Spinal cord (tissue), 9 donors: ENCODE measurements at regions not wholly inside any gene's neighbourhood (a gene's known extent, or its start where the extent isn't known, plus 50 kb on each side); places are given as distances from the start of the nearest gene placed in this dataset.

Experiments
- DNase-seq, 6 donors: peaks; one replicate each; pipeline versions ENCODE4 v3.0.0 to v3.0.0-alpha.2; 2013 to 2015; ENCODE audit warnings: low spot score in 6 of 6, low read depth in 4 of 6
- H3K27ac ChIP-seq: one replicate; pipeline ENCODE4 v1.5.1; 2013; ENCODE audit warnings: low read depth, low read length, control low read depth
- H3K27me3 ChIP-seq: one replicate; pipeline ENCODE4 v1.6.1; 2013; ENCODE audit warnings: low read length; ENCODE audit not compliant: control insufficient read depth, insufficient read depth
- H3K36me3 ChIP-seq: one replicate; pipeline ENCODE4 v1.6.1; 2013; ENCODE audit warnings: low read length; ENCODE audit not compliant: control insufficient read depth, insufficient read depth
- H3K4me1 ChIP-seq: one replicate; pipeline ENCODE4 v1.6.1; 2013; ENCODE audit warnings: low read length; ENCODE audit not compliant: control insufficient read depth, insufficient read depth
- H3K4me3 ChIP-seq: one replicate; pipeline ENCODE4 v1.5.1; 2013; ENCODE audit warnings: low read depth, low read length, control low read depth
- H3K9me3 ChIP-seq: one replicate; pipeline ENCODE4 v1.6.1; 2013; ENCODE audit warnings: low read length; ENCODE audit not compliant: control insufficient read depth, insufficient read depth
- WGBS: methylation state at CpG from one replicate; pipeline ENCODE4 v1.1.5; 2013; ENCODE audit warnings: missing lambda C conversion rate; ENCODE audit not compliant: insufficient coverage; 5-methylcytosine and 5-hydroxymethylcytosine counted together
- donor health status: healthy.

GRCh38 chr22:22976033-22976922 lies 88.7 kb downstream of the IGLL5 start:
- no peak for DNase-seq
- no peaks in the 10 kb centered on the region for H3K36me3 ChIP-seq
- H3K9me3 ChIP-seq: peaks cover 5% of the 10 kb centered on the region
- no peak overlapping the region for H3K27ac ChIP-seq
- no peaks in the 10 kb centered on the region for H3K27me3 ChIP-seq
- H3K4me1 ChIP-seq: no peaks in the 10 kb centered on the region
- 78% methylated on average over 2 of the region's 9 CpGs for WGBS
- no peak overlapping the region for H3K4me3 ChIP-seq

DNA sequence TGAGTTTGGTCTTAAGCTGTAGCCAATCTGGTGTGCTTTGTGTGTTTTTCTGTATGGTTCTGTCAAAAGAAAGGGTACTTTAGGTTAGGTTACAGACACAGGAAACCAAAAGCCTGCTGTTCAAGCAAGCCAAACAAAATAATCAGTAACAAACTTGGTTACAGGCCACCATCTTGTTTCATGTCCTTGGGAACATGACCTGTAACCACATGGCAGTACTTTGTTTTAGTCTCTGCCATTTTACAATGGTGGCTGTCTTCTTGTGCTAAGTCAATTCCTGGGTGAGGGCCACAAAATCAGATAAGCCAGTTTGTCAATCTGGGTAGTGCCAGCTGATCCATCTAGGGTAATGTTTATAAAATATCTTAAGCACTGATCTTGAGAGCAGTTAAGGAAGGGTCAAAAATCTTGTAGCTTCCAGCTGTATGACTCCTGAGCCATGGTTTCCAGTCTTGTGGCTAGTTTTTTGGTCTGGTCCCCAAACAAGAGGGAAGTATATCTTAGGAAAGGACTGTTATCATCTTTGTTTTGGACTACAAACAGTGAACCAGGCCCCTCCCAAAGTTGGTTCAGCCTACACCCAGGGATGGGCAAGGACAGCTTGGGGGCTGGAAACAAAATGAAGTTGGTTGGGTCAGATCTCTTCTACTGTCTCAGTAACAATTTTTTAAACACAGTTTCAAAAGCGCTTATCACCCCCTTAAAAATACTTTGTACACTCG lies 90.0 kb downstream of the IGLL5 start:
- Histone ChIP-seq H3K36me3 (no peaks in the 10 kb centered on the region), H3K4me1 (no peaks in the 10 kb centered on the region), H3K27me3 (no peaks in the 10 kb centered on the region), H3K9me3 (peaks cover 5% of the 10 kb centered on the region), H3K27ac (no peak overlapping the region), H3K4me3 (no peak overlapping the region)
- no peak for DNase-seq
- WGBS: no CpG with 5 or more reads among the region's 2 CpGs

DNA sequence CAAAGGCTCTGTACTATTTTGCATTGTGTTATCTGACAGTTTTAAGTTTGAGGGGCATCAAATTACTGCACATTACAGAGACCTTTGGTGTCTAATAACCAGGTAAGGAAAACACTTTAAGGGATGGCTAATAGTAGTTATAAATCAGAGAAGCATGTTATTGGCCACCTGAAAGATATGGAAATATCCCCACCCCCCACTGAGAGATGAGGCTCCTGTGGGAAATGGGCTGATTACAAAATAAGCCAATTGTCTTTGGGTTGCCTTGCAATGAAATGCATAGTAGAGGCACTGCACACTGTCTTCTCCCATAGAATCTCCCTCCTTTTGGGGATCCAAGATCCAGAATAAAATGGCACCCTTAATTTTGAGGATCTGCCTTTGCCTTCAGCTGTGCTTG lies 91.0 kb downstream of the IGLL5 start:
- no peak for DNase-seq

DNA sequence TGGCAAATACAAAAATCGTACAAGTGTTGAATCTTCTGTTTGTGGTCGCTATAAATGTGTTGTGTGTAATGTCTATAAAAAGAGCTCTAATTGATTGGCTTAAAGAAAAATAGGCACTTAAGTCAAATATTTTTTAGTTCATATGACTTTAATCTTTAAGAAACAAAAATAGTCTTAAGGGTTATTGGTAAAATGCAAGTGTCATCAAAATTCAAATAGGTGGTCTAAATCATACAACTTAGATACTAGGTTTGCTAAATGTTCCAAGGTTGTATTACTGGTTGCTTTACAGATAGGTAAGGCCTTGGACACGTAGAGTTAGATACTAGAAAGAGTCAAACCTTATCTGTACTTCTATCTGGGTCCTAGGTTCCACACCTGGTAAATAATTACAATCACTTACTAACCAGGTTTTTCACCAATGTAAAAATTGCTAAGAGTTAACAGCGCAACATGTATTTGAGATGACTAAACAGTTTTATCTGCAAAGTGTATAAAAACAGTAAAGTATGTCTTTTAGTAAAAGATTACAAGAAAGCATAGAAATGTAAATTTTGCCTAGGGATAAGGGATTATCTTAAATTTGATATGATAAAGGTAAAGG lies 91.1 kb upstream of the GNAZ start:
- DNase-seq: no peak
- Histone ChIP-seq H3K27me3 (no peaks in the 10 kb centered on the region), H3K27ac (no peak overlapping the region), H3K36me3 (no peaks in the 10 kb centered on the region), H3K4me3 (no peak overlapping the region), H3K9me3 (peaks cover 5% of the 10 kb centered on the region), H3K4me1 (no peaks in the 10 kb centered on the region)
- no CpG with 5 or more reads among the region's 4 CpGs for WGBS

More for the DNA sequence above, 91.0 kb downstream of the IGLL5 start:
- Histone ChIP-seq H3K27ac (no peak overlapping the region), H3K36me3 (no peaks in the 10 kb centered on the region), H3K27me3 (no peaks in the 10 kb centered on the region), H3K9me3 (peaks cover 5% of the 10 kb centered on the region), H3K4me1 (no peaks in the 10 kb centered on the region), H3K4me3 (no peak overlapping the region)

DNA sequence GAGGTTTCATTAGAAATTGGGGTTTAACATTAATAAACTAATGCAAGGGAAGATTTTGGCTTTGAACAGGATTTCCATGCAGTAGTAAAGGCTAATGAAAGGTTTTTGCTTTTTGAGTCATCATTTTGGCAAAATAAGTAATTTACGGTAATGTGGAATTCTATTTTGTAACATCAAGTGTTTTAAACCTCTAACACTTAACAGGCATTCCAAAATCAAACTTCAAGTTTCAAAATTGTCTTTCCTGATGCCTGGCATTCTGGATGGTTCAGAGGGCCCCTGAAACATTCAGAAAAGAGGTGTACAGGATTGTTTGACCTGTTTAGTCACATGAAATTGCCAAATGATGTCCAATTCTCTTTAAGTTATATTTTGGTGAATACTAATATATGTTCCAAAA lies 90.4 kb upstream of the GNAZ start:
- Histone ChIP-seq H3K36me3 (no peaks in the 10 kb centered on the region), H3K4me3 (no peak overlapping the region), H3K4me1 (no peaks in the 10 kb centered on the region), H3K27me3 (no peaks in the 10 kb centered on the region), H3K9me3 (peaks cover 5% of the 10 kb centered on the region), H3K27ac (no peak overlapping the region)
- WGBS: no CpG with 5 or more reads among the region's 1 CpG
- no peak for DNase-seq

GRCh38 chr22:22981670-22982571 lies 88.4 kb upstream of the GNAZ start:
- no peak for DNase-seq
- H3K9me3 ChIP-seq: peaks cover 5% of the 10 kb centered on the region
- H3K27ac ChIP-seq: no peak overlapping the region
- H3K4me1 ChIP-seq: no peaks in the 10 kb centered on the region
- H3K4me3 ChIP-seq: no peak overlapping the region
- no peaks in the 10 kb centered on the region for H3K27me3 ChIP-seq
- no peaks in the 10 kb centered on the region for H3K36me3 ChIP-seq
- WGBS: 100% methylated on average over 1 of the region's 3 CpGs

DNA sequence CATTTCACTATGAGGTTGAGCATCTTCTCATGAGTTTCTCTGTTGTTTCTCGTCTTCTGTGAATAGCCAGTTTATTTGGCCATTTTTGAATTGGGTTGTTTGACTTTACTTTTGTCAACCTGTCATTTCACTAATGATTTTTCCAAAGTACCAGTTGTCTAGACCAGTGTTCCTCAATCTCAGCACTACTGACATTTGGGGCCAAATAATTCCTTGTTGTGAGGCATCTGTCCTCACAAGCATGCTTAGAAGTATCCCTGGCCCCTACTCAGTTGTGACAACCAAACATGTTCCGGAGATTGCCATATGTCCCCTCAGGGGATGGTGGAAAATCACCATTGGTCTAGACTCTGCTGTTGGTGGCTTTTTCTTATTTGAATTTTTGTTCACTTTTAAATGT lies 87.7 kb upstream of the GNAZ start:
- no peak overlapping the region for H3K4me3 ChIP-seq
- no peak for DNase-seq
- H3K9me3 ChIP-seq: peaks cover 5% of the 10 kb centered on the region
- H3K27me3 ChIP-seq: no peaks in the 10 kb centered on the region
- no peaks in the 10 kb centered on the region for H3K36me3 ChIP-seq
- H3K4me1 ChIP-seq: no peaks in the 10 kb centered on the region
- H3K27ac ChIP-seq: no peak overlapping the region
- no CpG with 5 or more reads among the region's 2 CpGs for WGBS

DNA sequence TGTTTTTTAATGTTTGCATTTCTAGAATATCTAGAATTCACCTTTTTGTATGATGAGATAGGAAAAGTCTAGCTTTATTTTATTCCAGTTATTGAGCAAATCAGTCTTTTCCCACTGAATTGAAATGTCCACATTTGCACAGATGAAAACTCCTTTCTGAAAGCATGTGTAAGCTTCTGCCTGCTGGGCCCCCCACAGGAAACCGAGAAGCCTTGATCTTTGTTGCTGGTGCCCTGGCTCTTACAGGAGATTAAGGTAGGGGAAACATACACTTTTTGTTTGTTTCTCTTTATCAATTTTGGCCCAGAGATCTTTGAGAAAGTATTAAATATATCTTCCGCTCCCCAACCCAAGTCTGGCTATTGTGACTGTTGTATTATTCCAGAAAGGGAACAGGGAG lies 87.2 kb upstream of the GNAZ start:
- Histone ChIP-seq H3K27me3 (no peaks in the 10 kb centered on the region), H3K4me1 (no peaks in the 10 kb centered on the region), H3K27ac (no peak overlapping the region), H3K4me3 (no peak overlapping the region), H3K36me3 (no peaks in the 10 kb centered on the region), H3K9me3 (peaks cover 5% of the 10 kb centered on the region)
- no CpG with 5 or more reads among the region's 2 CpGs for WGBS
- no peak for DNase-seq

DNA sequence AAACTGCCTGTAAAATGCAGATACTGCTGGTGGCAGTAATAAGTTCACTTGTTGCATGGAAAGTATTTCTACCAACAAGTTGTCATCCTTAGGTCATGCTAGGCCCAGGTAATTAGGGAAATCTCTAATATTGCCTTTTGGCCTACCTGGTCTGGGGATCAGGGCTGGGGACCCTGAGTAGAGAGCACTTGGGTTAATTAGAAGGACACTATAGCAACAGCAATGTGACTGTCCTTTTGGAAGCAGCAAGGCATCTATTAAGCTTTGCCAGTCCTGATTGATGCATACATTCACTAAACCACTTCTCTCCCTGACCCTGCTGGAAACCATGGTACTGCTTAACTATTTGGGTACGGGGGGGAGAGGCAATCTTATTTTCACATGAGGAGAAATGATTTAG lies 86.5 kb upstream of the GNAZ start:
- Histone ChIP-seq H3K9me3 (peaks cover 5% of the 10 kb centered on the region), H3K27me3 (no peaks in the 10 kb centered on the region), H3K4me1 (no peaks in the 10 kb centered on the region), H3K27ac (no peak overlapping the region), H3K36me3 (no peaks in the 10 kb centered on the region), H3K4me3 (no peak overlapping the region)
- 67% methylated on average over 1 of the region's 1 CpG for WGBS
- no peak for DNase-seq
